ENCODE measurements at regions not wholly inside any gene's neighbourhood (a gene's known extent, or its start where the extent isn't known, plus 50 kb on each side); places are given as distances from the start of the nearest gene placed in this dataset.
"Not testable (repeated sequence)": the region's sequence is repeated elsewhere in the genome, so short reads cannot be mapped to it uniquely, and the experiment has no call there.

DNA sequence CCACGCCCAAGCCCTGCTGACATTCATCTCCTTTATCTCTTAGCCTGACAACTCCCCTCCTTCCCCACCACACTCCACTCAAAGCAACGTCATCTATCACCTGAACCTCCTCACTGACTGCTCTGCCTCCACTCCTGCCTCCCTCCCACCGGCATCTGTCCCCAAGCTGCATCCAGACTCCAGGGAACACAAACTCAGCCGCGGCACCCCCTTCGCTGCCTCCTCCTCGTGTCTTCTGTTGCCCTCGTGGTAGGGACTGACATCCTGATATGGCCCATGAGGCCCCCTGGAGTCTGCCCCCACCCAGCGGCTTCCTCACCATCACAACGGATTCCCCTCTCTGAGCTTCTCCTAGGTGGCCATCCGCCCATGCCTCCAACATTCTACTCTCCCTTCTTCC is 101.0 kb upstream of the TAS2R1 start:
- DNase-seq (ENCODE audit: low spot score): no peak

DNA sequence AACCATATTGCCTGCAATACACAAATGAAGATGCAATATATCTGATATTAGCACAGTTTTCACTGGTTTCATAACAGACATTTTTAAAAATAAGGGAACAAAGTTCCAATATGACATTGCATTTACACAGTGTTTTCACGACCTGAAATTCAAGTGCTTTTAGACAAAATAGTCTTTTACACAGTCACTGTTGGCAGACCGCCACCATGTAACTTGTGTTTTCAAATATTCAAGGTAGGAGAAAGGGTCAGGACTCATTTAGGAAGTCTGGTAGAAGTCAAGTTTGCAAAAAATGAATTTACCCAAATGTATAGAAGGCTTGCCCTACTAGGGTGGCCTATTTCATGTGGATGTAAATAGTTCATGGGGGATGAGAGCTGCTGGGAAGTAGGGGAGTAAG is 98.1 kb upstream of the TAS2R1 start:
- DNase-seq (ENCODE audit: low spot score): no peak

DNA sequence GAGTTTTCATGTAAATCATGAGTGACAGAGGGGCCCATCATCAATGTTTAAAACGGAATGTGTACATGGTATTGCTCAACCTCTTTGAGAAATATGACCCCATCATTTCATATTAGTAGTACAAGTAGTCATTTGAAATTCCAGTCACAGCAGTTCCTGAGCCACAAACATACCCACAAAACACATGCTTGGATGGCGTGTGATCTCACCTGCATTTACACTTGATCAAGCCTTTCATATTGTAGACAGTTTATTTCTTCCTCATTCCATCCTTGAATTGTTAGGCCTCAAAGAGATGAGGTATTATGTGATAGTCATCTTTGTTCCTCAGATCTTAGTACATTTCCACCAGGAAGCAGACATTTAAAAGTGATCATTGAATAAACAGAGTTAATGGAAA is 96.8 kb upstream of the TAS2R1 start:
- DNase-seq (ENCODE audit: low spot score): peak; percentile 29

DNA sequence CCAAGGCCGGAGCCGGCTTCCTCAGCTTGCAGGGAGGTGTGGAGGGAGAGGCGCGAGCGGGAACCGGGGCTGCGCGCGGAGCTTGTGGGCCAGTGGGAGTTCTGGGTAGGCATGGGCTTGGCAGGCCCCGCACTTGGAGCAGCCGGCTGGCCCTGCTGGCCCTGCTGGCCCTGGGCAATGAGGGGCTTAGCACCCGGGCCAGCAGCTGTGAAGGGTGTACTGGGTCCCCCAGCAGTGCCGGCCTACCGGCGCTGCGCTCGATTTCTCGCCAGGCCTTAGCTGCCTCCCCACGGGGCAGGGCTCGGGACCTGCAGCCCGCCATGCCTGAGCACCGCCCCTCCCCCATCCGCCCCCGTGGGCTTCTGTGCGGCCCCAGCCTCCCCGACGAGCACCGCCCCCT is 95.1 kb upstream of the TAS2R1 start:
- not testable (repeated sequence) for DNase-seq (ENCODE audit: low spot score)

GRCh38 chr5:9724707-9725106 is 94.6 kb upstream of the TAS2R1 start:
- no peak for DNase-seq (ENCODE audit: low spot score)

- DNase-seq (ENCODE audit: low spot score): no peak
Observed at GRCh38 chr5:9722601-9723180, 92.5 kb upstream of the TAS2R1 start.

- DNase-seq (ENCODE audit: low spot score): no peak
Observed at GRCh38 chr5:9721161-9721560, 91.0 kb upstream of the TAS2R1 start.

DNA sequence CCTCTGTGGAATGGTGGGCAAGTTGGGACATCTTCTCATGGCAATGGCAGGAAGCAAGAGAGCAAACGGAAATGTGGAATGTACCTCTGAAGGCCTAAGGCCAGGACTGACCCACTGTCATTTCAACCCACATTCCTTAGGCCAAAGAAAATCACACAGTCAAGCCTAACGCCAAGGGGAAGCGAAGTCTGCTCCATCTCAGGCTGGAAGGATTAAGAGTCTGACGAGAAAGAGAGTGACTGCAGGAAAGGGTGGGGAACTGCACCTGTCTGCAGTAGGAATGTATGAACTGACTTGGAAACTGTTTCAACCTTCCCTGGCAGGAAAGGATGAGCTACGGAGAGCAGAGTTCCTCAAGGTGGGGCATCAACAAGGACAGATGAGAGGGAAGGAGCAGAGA is 90.2 kb upstream of the TAS2R1 start:
- DNase-seq (ENCODE audit: low spot score): no peak

DNA sequence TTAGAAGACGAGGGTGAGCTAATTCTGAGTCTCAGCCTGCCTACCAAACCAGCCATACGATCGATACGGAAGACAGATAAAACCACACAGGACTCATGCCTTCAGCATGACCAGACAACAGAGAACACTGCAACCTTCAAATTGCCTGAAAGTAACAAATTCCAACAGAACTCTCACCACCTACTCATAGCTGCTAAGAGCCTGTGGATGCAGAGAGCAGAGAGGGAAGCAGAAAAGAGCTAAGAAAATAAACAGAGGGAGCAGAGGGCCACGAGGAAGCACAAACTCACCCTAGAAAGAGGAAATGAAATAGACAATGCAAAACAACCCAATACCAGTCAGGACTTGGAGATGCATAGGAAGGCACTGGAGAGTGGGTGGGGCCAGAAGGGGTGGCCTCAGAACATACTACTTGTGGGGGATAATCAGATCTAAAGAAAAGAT is 86.7 kb upstream of the TAS2R1 start:
- DNase-seq (ENCODE audit: low spot score): no peak

- DNase-seq (ENCODE audit: low spot score): no peak
Observed at GRCh38 chr5:9715891-9716335, 85.8 kb upstream of the TAS2R1 start.

GRCh38 chr5:9713959-9714586 is 83.9 kb upstream of the TAS2R1 start:
- DNase-seq (ENCODE audit: low spot score): no peak

DNA sequence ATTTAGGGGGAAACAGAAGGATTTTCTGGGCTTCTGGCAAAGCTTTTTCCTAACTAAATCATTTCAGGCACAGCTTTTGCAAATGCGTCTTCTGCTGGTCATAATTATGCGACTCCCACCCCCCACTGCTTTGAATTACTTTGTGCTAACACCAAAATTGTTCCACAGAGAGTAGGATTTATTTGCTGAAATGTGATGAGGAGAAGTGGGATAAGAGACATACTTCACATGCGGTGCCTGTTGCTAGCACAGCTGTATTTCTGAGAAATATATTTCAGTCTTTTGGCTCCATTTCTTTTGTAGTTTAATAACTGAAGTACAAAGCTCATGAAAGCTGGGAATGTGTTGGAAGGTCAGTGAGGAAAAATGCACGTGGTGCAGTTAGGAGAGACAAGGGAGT is 83.2 kb upstream of the TAS2R1 start:
- DNase-seq (ENCODE audit: low spot score): no peak

DNA sequence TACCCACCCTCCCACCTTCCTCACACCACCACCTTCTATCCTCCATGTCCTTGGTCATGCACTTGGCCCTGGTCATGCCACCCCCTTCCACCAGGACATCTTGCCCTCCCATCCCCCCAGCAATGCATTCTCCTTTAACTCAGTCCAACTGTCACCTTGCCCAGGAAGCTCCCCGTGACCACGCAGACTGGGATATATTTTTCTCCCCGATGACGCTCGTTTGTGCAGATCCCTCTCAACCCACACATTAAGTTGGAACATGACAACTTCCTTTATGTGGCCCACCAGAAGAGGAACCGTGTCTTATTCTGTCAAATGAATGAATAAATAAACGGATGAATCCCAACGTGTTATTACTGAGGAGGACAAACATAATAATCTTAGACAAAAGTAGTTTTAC is 82.8 kb upstream of the TAS2R1 start:
- DNase-seq (ENCODE audit: low spot score): no peak

DNA sequence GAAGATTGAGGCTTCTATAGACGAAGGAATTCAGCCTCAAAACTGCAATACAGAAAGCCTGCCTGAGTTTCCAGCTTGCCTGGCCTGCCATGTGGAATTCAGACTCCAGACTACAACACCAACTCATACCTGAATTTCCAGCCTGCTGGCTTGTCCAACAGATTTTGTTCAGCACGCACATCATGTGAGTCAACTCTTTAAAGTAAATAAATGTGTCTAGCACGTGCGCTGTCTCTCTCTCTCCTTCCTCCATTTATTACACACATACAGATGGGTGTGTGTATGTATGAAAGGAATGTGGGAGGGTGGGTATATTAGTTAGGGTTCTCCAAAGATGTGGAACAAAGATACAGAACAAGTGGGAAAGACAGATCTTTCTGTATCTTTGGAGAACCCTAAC is 82.4 kb upstream of the TAS2R1 start:
- DNase-seq (ENCODE audit: low spot score): peak; percentile 48

- no peak for DNase-seq (ENCODE audit: low spot score)
Observed at GRCh38 chr5:9710069-9710468, 79.9 kb upstream of the TAS2R1 start.

DNA sequence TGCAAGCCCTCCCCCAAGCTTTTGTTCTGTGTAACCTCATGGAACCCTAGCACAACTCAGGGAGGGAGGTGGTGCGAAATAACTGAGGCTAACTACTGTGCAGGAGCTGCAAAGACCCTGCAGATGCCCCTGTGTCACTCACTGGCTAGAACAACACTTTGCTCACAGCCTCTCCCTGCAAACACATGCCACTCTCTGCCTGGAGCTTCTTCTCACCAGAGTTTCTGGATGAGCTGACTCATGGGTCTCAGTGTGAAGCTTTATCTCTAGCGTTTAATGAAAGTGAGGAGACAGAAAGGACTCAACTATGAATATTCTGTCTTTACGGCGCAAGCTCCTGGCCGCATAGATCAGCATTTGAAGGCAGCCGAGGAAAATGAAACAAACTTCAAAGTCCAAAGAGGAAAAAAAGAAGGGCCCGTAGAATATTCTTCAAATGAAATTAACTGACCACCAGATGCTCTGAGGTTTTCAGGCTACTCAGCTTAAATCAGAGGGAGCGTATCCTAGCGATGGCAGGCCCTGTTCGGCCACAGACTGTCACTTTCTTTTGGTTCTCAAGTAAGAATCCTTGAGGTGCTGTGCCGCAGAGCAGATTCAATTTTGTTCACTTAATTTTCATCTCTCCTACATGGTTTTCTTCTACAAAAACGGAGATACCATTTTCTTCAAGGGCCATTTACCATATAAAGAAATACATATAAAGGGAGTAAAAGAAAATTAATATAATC is 77.7 kb upstream of the TAS2R1 start:
- DNase-seq (ENCODE audit: low spot score): no peak

GRCh38 chr5:9699681-9700080 is 69.5 kb upstream of the TAS2R1 start:
- DNase-seq (ENCODE audit: low spot score): no peak

- DNase-seq (ENCODE audit: low spot score): no peak
Observed at GRCh38 chr5:9698841-9699240, 68.7 kb upstream of the TAS2R1 start.

DNA sequence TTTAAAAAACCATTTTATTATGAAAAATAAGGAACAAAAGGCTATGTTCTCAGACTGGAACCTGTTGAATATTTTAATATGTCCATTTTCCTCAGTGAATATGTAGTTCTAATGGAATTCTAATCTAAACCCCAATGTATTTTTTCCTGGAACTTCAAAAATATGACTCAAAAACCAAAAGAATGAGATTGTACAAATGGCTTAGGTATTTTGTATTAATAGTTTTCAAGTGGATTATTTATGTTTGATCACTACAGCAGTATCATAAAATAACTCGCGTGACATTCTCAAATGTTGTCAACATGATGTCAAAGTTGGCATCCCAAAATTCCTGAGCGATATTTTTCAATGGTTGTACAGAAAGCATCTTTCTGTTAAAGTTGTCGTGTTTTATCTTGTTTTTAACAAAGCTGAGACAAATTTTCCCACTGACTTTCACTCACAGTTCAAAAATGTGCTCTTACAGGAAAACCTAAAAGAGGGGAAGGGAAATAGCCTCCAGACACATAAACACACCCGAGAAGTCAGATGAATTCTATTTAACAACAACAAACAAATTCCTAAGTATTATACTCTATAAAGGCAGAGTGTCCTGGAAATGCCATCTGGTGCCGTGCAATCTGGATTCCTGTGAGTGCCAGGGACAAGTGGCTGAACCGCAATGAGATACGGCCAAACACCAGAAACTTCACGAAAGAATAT is 68.1 kb upstream of the TAS2R1 start:
- no peak for DNase-seq (ENCODE audit: low spot score)

DNA sequence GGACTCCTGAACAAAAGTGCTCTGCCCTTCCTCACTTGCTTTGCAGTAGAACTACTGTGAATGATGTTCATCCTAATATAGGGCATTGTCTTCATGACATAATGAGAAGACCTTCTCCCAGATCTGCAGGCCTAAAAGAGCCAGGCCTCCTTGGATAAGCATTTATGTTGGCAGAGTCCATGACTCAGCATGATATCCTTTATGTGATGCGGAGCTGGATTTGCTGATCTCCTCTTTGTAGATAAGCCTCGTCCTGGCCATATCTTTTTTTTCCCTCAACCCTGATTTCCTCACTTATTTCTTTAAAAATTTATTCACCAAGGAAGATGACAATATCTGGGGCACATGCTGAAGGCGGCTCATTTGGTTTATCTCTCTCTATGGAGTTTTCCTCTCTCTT is 62.4 kb upstream of the TAS2R1 start:
- no peak for DNase-seq (ENCODE audit: low spot score)

GRCh38 chr5:9691261-9691660 is 61.1 kb upstream of the TAS2R1 start:
- DNase-seq (ENCODE audit: low spot score): no peak

GRCh38 chr5:9690751-9691150 is 60.6 kb upstream of the TAS2R1 start:
- no peak for DNase-seq (ENCODE audit: low spot score)

DNA sequence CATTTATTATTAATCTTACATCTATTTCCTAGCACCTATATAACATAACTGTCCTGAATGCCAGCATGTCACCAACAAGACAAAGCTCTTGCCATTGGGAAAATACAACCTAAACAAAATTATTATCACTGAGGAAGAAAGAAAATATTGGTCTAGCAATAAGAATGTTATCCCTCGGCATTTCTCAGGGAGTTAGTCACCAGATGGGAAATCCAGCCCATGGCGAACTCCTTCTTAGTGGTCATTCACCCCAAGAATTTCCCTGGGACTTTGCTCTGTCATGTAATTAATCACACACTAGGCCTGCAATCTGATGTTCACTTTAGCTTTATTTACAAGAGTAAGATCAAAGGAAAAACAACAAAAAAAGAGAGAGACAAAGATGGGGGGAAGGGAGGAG is 56.1 kb upstream of the TAS2R1 start:
- no peak for DNase-seq (ENCODE audit: low spot score)

Measured in SW480 (cell line).